ENCODE measurements at regions not wholly inside any gene's neighbourhood (a gene's known extent, or its start where the extent isn't known, plus 50 kb on each side); places are given as distances from the start of the nearest gene placed in this dataset.

DNA sequence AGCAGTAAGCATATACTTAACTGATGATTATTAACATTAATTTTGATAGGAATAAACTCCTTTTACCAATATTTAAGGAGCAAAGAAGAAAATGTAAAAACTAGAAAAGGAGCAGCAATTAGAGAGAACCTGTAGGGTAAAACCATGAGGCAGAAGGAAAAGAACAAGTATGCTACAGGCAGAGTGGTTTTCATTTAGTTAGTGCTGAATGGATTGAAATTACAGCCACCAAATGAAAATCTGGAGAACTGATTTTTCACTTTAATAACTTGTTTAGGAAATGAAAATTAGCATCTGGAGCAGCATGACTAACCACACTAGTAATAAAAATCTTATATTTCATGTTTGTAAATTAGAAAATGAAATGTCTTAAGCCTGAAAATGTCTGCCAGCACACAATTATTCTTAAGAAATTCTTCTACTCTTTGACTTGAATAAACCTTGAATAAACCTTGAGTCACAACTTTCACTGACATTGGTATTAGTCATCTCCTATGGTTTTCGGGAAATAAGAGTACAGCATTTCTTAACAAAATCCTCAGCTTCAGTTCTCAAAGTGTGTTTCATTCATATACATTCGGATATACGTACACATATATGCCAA lies 1504.9 kb upstream of the C9orf72 start:
- no peak overlapping the region for H2AFZ ChIP-seq (ENCODE audit: low read length)
- H3K4me3 Mint-ChIP-seq = no peak overlapping the region
- no peaks in the 10 kb centered on the region for H3K23me2 ChIP-seq (ENCODE audit: insufficient read length, low read depth, low read length, poor library complexity, severe bottlenecking)
- H3K27ac ChIP-seq (ENCODE audit: insufficient read length, low read depth, low read length) = no peak overlapping the region
- no peak overlapping the region for H2BK12ac ChIP-seq (ENCODE audit: insufficient read length, low read depth, low read length)
- H3K56ac ChIP-seq (ENCODE audit: insufficient read length, low read depth, low read length) = no peak overlapping the region
- H3K4ac ChIP-seq (ENCODE audit: low read depth, low read length) = no peak overlapping the region
- no peak overlapping the region for H3K9ac ChIP-seq (ENCODE audit: extremely low read depth, insufficient read length, low read length)
- H2AK5ac ChIP-seq (ENCODE audit: insufficient read length, low read length) = no peak overlapping the region
- peaks cover 0 to 6% of the 10 kb centered on the region in 2 experiments; a peak in 2 of 5 replicates for H3K9me3 Mint-ChIP-seq
- H3K36me3 Mint-ChIP-seq (ENCODE audit: insufficient read depth in 1 of 3, low read depth in 3 of 3) = 0 out of 7 replicates have a peak, but pooled peaks cover 0 to 3% (median 0%) of the 10 kb centered on the region in 3 experiments
- H3K27me3 ChIP-seq (ENCODE audit: insufficient read depth, low read length) = no peaks in the 10 kb centered on the region
- no peak overlapping the region for H4K91ac ChIP-seq (ENCODE audit: insufficient read length, low read depth, low read length)
- TF ChIP-seq CTCF (conservative IDR thresholded peaks at IDR 0.05) = no peak
- H4K8ac ChIP-seq (replicated peaks; ENCODE audit: insufficient read length, low read depth, low read length) = no peak overlapping the region
- no peaks in the 10 kb centered on the region; the same call in 1 of the 2 replicates for H3K79me2 ChIP-seq (ENCODE audit: insufficient read depth, low read length)
- no peaks in the 10 kb centered on the region for H4K20me1 ChIP-seq (ENCODE audit: control insufficient read depth, insufficient read depth, insufficient read length)
- no peak overlapping the region for H4K5ac ChIP-seq (ENCODE audit: insufficient read length, low read depth, low read length)
- no peaks in the 10 kb centered on the region for H3K9me3 ChIP-seq (ENCODE audit: control insufficient read depth, low read depth, low read length)
- no peak overlapping the region for H3K4me2 ChIP-seq (ENCODE audit: insufficient read depth, insufficient read length, low read length)
- no peak for DNase-seq
- no peak overlapping the region for H2BK5ac ChIP-seq (ENCODE audit: insufficient read length, low read length)
- H2BK120ac ChIP-seq (ENCODE audit: low read depth, low read length, poor library complexity, severe bottlenecking) = no peak overlapping the region
- H3K18ac ChIP-seq (ENCODE audit: insufficient read length, low read depth, low read length) = no peak overlapping the region
- no peaks in the 10 kb centered on the region for H3K4me1 ChIP-seq (ENCODE audit: insufficient read depth, low read length)
- H3K79me1 ChIP-seq (ENCODE audit: insufficient read depth, low read depth, low read length, poor library complexity, severe bottlenecking) = no peaks in the 10 kb centered on the region
- H3K23ac ChIP-seq (ENCODE audit: insufficient read length, low read depth, low read length) = no peak overlapping the region
- H3K27ac Mint-ChIP-seq = no peak overlapping the region; a peak in 1 of 7 replicates
- H2BK15ac ChIP-seq (ENCODE audit: low read depth, low read length) = no peak overlapping the region
- H3K4me1 Mint-ChIP-seq = no peaks in the 10 kb centered on the region
- no peaks in the 10 kb centered on the region for H3K27me3 Mint-ChIP-seq (ENCODE audit: low read depth)
- H3T11ph ChIP-seq (ENCODE audit: low read length) = no peak overlapping the region
- no peak overlapping the region for H3K14ac ChIP-seq (ENCODE audit: insufficient read depth, low read length)
- WGBS (ENCODE audit: extremely low coverage, insufficient read length, low lambda C conversion rate) = no CpG with 5 or more reads among the region's 3 CpGs
- no peak overlapping the region for H2BK20ac ChIP-seq (ENCODE audit: low read depth, low read length, poor library complexity, severe bottlenecking)

Measured in H9 (cell line).